HG03558 (cell line): ENCODE measurements at regions not wholly inside any gene's neighbourhood (a gene's known extent, or its start where the extent isn't known, plus 50 kb on each side); places are given as distances from the start of the nearest gene placed in this dataset.
"Not testable (repeated sequence)": the region's sequence is repeated elsewhere in the genome, so short reads cannot be mapped to it uniquely, and the experiment has no call there.

Experiments
- ATAC-seq: cut with Tn5 transposase; IDR thresholded peaks from one replicate; pipeline ENCODE4 v1.9.1; 2021; ENCODE audit warnings: moderate number of reproducible peaks; ENCODE audit not compliant: unreplicated experiment; ENCODE audit errors: extremely low read depth

DNA sequence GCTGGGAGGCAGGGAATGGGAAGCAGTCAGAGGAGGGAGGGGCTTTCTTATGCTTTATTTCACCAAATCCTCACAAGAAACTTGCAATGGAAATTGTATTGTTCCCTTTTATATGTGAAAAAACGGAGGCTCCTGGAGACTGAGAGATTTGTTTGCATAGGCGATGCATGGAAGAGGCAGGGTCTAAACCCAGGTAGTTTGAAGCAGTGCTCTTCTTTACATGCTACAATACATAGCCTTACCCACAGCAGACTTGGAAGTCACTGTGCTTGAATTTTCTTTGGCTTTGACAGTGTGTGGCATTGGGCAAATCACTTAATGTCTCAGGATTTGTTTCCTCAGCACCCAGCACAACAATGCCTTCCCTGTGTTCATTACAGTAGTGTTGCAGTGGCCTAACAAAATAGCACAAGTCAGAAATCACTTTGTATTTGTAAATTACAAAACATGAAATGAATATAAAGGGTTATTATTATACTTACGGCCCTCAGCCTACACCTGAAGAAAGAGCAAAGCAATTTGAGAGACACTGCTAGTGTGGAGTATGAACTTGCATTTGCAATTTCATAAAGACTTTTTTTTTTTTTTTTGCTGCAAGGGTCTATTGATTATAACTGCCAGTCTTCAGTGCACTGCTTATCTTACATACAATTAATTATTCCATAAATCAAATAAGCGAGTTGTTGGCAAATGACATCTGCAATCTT lies 646.4 kb upstream of the KCNMB2 start:
- no peak for ATAC-seq

DNA sequence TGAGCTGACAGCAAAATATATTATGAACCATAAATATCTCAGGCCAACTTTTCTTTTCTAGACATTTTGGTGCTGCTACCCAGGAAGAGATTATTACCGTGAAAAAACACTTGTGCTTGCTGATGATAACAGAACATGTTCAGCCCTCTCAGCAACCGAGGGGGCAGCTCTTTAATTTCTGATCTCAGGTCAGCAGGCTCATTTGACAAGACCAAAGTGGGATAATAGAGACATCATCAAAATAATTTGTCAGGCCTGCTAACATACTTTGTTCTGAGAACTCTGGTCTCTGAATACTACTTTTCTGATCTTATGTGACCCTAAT lies 645.9 kb upstream of the KCNMB2 start:
- ATAC-seq: no peak

- not testable (repeated sequence) for ATAC-seq
Observed at GRCh38 chr3:177891569-177891968, 644.7 kb upstream of the KCNMB2 start.

DNA sequence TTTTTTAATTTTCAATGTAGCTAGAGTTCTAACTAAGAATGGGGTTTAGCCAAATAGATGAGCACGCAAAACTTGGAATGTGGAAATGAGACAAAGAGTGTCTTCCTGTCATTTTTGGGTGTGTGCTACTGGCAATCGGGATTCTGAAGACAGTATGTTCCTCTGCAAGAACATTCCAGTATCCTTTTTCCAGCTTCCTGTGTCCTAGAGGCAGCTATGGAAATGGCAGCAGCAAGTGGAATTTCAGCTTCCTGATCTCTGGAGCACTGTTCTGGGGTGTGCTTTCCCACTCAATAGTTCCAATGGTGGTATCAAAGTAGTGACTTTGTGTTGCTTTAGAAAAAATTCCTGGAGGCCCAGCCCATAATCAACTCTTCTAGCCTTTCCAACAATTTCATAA lies 642.9 kb upstream of the KCNMB2 start:
- ATAC-seq: no peak

DNA sequence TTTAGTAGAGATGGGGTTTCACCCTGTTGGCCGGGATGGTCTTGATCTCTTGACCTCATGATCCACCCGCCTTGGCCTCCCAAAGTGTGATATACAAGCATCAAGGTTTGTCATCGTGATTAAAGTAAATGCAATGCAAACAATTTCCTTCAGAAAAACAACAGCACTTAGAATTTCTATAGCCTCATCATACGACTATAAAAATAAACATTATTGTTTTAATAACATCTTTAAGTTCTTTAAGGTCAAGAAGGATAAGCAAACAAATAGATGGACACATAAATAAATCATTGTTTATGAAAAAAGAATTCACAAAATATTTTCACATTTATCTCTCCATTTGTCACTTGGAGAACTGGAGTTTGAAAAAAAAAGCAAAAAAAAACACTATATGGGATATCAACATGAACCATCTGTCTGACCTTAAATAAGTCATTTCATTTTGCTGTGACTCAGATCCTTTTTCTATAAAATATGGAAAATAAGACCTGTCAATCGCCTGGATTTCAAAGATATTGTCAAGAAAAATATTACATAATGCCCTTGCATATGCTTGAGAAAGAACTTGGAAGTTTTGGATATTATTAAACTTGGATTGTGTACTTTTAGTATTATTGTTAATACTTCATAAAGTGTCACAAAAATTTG lies 642.0 kb upstream of the KCNMB2 start:
- no peak for ATAC-seq

- ATAC-seq: no peak
Observed at GRCh38 chr3:177898185-177898584, 638.1 kb upstream of the KCNMB2 start.

DNA sequence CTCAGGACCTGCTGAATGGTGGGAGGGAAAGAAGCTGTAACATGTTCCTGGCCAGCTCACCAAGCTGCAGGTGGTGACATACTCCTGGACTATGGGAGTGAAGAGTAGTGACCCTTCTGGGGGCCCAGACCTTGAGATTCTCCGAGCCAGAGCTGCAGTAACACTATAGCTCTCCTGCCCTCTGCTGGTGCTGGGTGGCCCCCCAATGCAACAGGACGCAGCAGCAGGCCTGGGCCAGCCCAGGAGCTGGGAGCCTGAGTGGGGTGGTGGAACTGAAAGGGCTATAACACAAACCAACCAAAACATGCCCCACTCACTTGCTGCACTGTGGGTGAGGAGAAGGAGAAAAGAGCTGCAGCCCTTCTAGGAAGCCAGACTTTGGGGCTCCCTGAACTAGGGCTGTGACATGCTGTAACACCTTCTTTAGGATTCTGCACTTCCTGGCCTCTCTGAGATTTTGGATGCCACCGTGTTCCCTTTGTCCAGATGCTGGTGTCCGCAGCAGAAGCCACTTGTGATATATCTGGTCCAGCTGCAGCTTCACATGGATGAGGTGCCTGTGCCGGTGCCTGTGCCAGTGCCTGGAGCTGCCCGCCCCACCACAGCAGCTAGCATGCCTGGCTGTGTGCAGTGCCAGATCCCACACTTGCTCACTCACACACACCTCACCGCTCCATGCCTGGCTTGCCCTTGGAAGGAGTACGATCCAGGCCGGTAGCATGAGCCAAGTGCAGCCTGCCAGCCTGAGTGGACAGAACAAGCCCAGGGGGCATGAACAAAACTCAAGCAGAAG lies 636.8 kb upstream of the KCNMB2 start:
- ATAC-seq: no peak

DNA sequence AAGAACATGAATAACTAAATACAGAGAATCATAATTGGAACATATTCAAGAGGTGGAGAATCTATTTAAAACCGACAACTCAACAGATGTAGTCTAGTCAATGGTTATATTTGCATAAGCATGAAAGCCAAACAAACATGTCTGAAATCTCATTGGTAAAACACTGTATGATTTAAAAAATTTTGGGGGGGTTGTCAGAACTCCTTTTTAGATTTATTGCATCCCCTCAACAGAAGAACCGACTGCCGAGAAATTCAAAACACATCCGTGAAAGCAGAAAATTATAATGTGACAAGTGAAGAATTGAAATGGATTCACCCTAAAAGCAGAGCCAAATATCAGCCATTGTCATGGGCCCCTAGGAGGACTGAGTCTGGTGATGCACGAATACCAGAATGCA lies 633.4 kb upstream of the KCNMB2 start:
- ATAC-seq: no peak

DNA sequence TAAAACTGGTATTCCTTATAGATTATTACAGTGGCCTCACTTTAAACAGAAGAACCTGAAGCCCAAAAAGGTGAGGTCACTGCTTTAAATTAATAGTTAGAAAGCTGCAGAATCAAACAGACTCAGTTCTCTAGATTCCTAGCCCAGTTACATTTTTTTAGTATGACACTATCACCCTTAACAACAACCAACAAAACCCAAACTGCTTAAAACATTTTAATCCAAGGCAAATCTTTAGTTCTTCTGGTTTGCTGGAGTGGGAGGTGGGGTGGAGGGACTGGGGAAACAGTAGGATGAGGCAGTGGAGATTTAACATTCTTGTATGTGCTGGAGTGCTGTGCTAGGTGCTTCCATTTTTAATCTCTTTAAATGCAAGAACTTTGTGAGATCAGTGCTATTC lies 631.6 kb upstream of the KCNMB2 start:
- no peak for ATAC-seq

GRCh38 chr3:177905173-177906125 lies 630.8 kb upstream of the KCNMB2 start:
- no peak for ATAC-seq

DNA sequence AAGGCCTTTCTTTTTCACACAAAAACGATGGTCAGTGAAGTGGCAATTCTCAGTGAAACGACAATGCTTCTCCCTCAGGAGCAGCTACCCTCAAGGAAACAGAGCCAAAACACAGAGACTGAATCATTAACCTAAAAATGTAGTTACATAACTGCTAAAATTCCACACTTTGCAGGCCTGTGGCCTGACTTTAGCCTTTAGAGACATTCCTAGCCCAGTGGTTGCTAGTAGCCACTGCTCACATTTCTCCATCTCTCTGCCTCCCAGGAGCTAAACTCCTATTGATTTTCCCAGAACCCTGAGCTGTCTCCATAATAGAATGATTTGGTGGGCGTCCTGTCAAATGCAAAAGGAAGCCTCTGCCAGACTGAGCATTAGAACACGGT lies 630.1 kb upstream of the KCNMB2 start:
- ATAC-seq: no peak

GRCh38 chr3:177906578-177907229 lies 629.5 kb upstream of the KCNMB2 start:
- ATAC-seq: no peak

GRCh38 chr3:177909530-177909929 lies 626.7 kb upstream of the KCNMB2 start:
- ATAC-seq: not testable (repeated sequence)

DNA sequence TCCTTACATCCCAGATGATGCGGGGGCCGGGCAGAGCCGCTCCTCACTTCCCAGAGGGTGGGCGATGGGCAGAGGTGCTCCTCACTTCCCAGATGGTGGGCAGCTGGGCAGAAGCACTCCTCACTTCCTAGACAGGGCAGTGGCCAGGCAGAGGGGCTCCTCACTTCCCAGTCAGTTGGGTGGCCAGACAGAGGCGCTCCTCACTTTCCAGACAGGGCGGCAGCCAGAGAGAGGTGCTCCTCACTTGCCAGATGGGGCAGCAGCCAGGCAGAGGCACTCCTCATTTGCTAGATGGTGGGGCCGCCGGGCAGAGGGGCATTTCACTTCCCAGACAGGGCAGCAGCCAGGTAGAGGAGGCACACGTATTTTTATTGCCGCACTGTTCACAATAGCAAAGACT lies 622.0 kb upstream of the KCNMB2 start:
- no peak for ATAC-seq

GRCh38 chr3:177916461-177916860 lies 619.8 kb upstream of the KCNMB2 start:
- ATAC-seq: no peak

DNA sequence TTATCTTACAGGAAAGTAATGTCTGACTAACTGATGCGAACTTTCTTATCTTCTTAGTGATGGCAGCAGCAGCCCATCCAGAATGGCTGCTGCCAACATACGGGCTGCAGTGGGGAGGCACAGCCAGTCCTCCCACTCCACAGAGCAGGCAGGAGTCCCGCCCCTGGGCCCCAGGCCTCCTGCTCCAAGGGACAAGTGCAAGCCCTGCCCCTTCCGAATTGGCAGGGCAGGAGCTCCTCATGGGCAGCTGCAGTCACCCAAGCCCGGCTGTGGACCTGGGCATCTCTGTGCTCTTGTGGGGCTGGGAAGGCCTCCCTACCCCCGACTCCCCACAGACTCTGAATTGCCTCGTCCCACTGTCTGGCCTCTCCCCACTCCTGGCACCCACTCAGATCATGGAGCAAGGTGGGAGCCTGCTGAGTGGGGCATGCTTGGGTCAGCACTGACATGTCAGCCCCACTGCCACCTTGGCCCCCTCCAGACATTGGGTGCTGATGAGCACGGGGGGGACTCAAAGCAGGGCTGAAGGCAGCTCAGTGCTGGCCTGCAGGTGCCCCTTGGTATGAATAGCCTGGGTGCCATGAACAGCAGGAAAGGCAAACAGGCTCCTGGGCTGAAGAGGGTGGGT lies 618.9 kb upstream of the KCNMB2 start:
- ATAC-seq: no peak

- ATAC-seq: no peak
Observed at GRCh38 chr3:177921153-177921552, 615.1 kb upstream of the KCNMB2 start.

DNA sequence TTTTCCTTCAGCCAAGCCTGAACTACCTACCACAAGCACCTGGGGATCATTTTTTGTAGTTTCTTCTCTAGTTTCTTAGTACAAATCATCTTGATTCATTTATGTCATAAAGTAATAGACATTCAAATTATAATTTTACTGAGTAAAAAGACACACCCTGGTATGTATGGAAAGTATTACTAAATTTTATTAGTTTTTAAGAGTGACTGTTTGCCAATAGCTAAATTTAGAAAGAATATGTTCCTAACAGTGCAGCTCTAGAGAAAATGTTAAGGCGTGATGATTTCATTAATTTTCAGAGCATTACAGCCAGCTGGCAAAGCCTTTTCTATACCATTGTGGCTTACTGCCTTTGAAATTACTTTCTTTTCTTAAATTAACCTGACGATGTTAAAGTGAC lies 612.0 kb upstream of the KCNMB2 start:
- ATAC-seq: no peak

DNA sequence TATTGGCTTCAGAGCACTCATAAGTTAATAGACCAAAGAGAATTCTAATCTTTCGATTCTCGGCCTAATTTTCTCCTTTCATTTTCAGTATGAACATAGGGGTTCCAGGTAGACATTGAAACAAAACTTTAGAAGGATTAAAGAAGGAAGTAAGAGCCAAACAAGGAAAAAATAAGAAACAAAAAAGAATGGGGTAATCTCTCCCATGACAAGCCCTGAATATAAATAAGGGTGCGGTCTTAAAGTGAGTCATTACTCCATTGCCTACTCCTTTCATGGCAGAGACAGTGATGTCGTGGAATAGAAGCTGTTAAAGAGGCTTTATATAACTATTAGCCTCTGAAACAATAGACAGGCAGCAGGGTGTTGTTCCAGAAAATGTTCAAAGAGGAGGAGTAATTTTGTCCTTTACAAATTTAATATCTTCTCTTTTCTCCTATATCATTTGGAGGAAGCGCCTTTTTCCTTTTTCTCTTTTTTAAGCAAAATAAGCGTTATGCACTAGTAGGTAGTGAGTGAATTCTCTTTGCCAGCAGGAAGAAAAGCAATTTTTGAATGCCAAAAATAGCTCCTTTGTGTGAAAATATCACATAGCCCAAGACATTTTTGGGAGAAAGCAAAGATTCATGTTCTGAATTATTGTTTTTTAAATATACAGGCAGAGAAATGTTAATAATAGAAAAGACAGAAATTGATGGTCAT lies 607.9 kb upstream of the KCNMB2 start:
- ATAC-seq: peak; percentile 73
